WTC11 (cell line): ENCODE measurements at regions not wholly inside any gene's neighbourhood (a gene's known extent, or its start where the extent isn't known, plus 50 kb on each side); places are given as distances from the start of the nearest gene placed in this dataset.

ENCODE experiments used
- CTCF ChIP-seq: fragments of 200-600 bp; IDR thresholded peaks from 2 replicates; pipeline ENCODE4 v1.8.0; 2022; ENCODE audit warnings: antibody characterized with exemption
- EMX1 ChIP-seq: fragments of 250-450 bp; sonication (Bioruptor Pico); IDR thresholded peaks from 2 replicates; pipeline ENCODE4 v1.8.0; 2021; ENCODE audit warnings: mild to moderate bottlenecking
- TF ChIP-seq, protein P1 (sequence below): sonication (generic); formaldehyde crosslinking; IDR thresholded peaks from 2 replicates; pipeline ENCODE4 v1.8.0; 2022; ENCODE audit warnings: mild to moderate bottlenecking, missing genetic modification reagents

DNA sequence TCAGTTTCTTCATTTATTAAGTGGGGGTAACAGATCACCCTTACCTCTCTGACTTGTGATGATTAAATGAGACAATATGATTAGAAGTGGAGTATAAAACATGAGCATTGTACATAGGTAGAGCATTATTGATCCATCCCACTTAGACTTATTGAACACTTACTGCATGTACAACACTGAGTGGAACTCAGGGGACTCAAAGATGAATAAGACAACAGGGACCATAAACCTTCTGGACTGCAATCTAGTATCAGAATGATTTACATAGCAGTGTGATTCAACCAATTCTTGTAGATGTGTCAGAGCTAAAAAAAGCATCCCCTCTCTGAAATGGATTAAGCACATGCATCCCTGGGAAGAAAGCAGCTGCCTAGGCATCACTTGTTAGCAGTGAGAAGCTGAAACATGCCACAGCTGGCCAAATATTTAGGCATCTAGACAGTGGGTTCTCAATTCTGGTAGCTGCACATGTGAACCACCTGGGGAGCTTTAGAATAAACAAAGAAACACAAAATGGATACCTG lies 111.5 kb downstream of the CYRIA start:
- TF ChIP-seq EMX1 (no peak), CTCF (no peak)
- TF ChIP-seq, protein P1, sequence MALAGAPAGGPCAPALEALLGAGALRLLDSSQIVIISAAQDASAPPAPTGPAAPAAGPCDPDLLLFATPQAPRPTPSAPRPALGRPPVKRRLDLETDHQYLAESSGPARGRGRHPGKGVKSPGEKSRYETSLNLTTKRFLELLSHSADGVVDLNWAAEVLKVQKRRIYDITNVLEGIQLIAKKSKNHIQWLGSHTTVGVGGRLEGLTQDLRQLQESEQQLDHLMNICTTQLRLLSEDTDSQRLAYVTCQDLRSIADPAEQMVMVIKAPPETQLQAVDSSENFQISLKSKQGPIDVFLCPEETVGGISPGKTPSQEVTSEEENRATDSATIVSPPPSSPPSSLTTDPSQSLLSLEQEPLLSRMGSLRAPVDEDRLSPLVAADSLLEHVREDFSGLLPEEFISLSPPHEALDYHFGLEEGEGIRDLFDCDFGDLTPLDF (CRISPR knock-in tag), result no peak
